Motor neuron (in vitro differentiated cells): ENCODE measurements at regions not wholly inside any gene's neighbourhood (a gene's known extent, or its start where the extent isn't known, plus 50 kb on each side); places are given as distances from the start of the nearest gene placed in this dataset.
A peak's percentile ranks its signal among the peaks of the same experiment; 100 is the strongest.

Experiments used
- ATAC-seq, 8 experiments: fragments of 200-7000 bp; cut with Tn5 transposase; replicated peaks in 6 of 8; 2 replicates each; pipeline ENCODE4 v1.8.0; 2021; ENCODE audit warnings: mild to moderate bottlenecking in 8 of 8, moderate library complexity in 8 of 8
- H3K27ac ChIP-seq, 2 donors: fragments of 250-450 bp; sonication (Bioruptor Pico); 2 replicates each; pipeline ENCODE4 v1.9.0; 2021; ENCODE audit warnings: antibody characterized with exemption in 2 of 2, mild to moderate bottlenecking in 2 of 2, moderate library complexity in 1 of 2
- H3K4me1 ChIP-seq, 2 donors: fragments of 250-450 bp; sonication (Bioruptor Pico); replicated peaks in 1 of 2; 2 replicates each; pipeline ENCODE4 v1.6.1; 2021; ENCODE audit warnings: antibody characterized with exemption in 2 of 2, mild to moderate bottlenecking in 2 of 2, moderate library complexity in 1 of 2
- H3K4me3 ChIP-seq, 5 donors: fragments of 250-450 bp; sonication (Bioruptor Pico); 2 replicates each; pipeline ENCODE4 v1.9.0; 2021; ENCODE audit warnings: antibody characterized with exemption in 5 of 5, mild to moderate bottlenecking in 5 of 5, moderate library complexity in 4 of 5
- WGBS, 10 experiments: fragments of 450-650 bp; shearing (Covaris generic); methylation state at CpG; one replicate each; pipeline ENCODE4 v1.0.0; 2022; 5-methylcytosine and 5-hydroxymethylcytosine counted together
- in situ Hi-C, 9 experiments: fragments of 400-800 bp; cut with MboI; loops; one replicate each; pipeline ENCODE4 v1.15.0; 2021; ENCODE audit warnings: low sequenced_read_pairs in 9 of 9, low pct_unique_long_range_greater_than_20kb in 2 of 9; ENCODE audit not compliant: unreplicated experiment in 9 of 9

DNA sequence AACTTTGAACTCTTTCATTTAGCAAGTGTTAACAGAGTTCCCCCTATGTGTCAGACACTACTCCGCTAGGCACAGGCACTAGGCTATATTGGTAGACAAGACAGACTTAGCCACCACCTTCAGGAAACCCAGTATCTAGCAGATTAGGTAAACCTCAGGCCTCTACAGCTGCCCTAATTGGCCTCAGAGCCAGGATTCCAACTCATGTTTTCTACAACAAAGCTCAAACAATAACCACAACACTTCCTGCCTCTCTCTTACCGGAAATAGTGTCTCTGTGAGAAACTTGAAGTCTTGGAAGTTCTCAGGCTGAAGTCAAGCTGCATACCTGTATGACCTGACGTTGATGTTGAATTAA, 116.6 kb upstream of the SLC44A1 start:
- H3K27ac ChIP-seq, result no peak overlapping the region
- H3K4me1 ChIP-seq, result no peaks in the 10 kb centered on the region
- 70 to 100% (median 88%) methylated on average over 1 to 3 of the region's 3 CpGs; no CpG with 5 or more reads in 1 of the 10 experiments for WGBS, 10 experiments
- no peak overlapping the region for H3K4me3 ChIP-seq
- in situ Hi-C loops, result loop anchor here in 2 of 9 experiments (25.0 kb wide), 2 partner anchors 141 to 216 kb away; no protein-coding TSS in a partner anchor
- peak in 1 of 8 experiments; percentile 79 for ATAC-seq

- H3K4me3 ChIP-seq, result no peak overlapping the region
- 74 to 100% (median 94%) methylated on average over 1 to 4 of the region's 5 CpGs; no CpG with 5 or more reads in 3 of the 10 experiments for WGBS, 10 experiments
- no peak overlapping the region for H3K27ac ChIP-seq
- ATAC-seq, result no peak
- in situ Hi-C loops, result loop anchor here in 2 of 9 experiments (25.0 kb wide), 2 partner anchors 142 to 217 kb away; no protein-coding TSS in a partner anchor
- no peaks in the 10 kb centered on the region for H3K4me1 ChIP-seq
These were observed 115.4 kb upstream of the SLC44A1 start for GRCh38 chr9:105128908-105129600.

DNA sequence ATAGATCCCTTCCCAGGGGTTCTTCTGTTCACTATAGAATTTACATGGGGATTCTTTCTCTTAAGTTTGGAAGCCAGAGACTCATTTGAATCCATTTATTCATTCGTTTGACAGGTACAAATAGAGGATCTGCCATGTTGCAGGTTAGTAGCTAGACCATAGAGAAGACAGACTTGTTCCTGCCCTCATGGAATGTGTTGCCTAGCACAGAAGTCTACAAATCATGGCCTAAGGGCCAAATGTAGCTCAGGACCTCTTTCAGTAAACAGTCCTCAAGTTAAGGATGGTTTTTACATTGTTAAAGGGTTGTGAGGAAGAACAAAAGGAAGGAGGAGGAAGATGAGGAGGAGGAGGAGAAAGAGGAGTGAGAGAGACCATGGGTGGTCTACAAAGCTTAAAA, 114.7 kb upstream of the SLC44A1 start:
- H3K4me1 ChIP-seq, result no peaks in the 10 kb centered on the region
- 40 to 100% (median 78%) methylated on average over 1 of the region's 1 CpG; no CpG with 5 or more reads in 2 of the 10 experiments for WGBS, 10 experiments
- in situ Hi-C loops, result loop anchor here in 2 of 9 experiments (25.0 kb wide), 2 partner anchors 142 to 217 kb away; no protein-coding TSS in a partner anchor
- no peak overlapping the region for H3K4me3 ChIP-seq
- H3K27ac ChIP-seq, result no peak overlapping the region
- ATAC-seq, result no peak

DNA sequence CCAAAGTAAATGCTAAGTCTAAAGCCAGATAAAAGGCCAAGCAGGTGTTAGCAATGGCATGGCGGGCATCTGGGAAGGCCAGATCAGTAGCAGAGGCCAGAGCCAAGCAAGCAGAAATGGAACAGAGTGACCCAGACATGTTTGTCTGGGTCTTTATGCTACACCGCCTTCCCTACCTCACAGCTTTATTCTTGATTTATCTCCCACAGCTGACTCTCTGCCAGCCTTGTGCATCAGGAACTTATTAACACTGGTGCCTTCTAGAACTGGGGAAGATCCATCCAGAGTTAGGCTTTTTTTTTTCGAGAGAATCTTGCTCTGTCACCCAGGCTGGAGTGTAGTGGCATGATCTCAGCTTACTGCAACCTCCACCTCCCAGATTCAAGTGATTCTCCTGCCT, 112.5 kb upstream of the SLC44A1 start:
- Histone ChIP-seq H3K4me1 (no peaks in the 10 kb centered on the region), H3K4me3 (no peak overlapping the region), H3K27ac (no peak overlapping the region)
- ATAC-seq, result peak in 3 of 8 experiments; percentile 6 to 23 (median 16)
- WGBS, 10 experiments, result 40 to 100% (median 78%) methylated on average over 1 to 3 of the region's 3 CpGs; no CpG with 5 or more reads in 2 of the 10 experiments
- in situ Hi-C loops, result loop anchor here in 2 of 9 experiments (25.0 kb wide), 2 partner anchors 145 to 220 kb away; no protein-coding TSS in a partner anchor

GRCh38 chr9:105132606-105133005, 111.8 kb upstream of the SLC44A1 start:
- ATAC-seq, result peak in 4 of 8 experiments; percentile 46 to 92 (median 74)
- no peaks in the 10 kb centered on the region for H3K4me1 ChIP-seq
- in situ Hi-C loops, result loop anchor here in 2 of 9 experiments (25.0 kb wide), 2 partner anchors 145 to 220 kb away; no protein-coding TSS in a partner anchor
- no peak overlapping the region for H3K27ac ChIP-seq
- H3K4me3 ChIP-seq, result no peak overlapping the region
- WGBS, 10 experiments, result 0 to 100% (median 40%) methylated on average over 1 to 2 of the region's 2 CpGs; no CpG with 5 or more reads in 4 of the 10 experiments

GRCh38 chr9:105138306-105138801, 106.1 kb upstream of the SLC44A1 start:
- 40 to 80% (median 69%) methylated on average over 1 to 5 of the region's 5 CpGs; no CpG with 5 or more reads in 4 of the 10 experiments for whole genome bisulfite sequencing, 10 experiments
- in situ Hi-C loops, result loop anchor here in 2 of 9 experiments (25.0 kb wide), 2 partner anchors 151 to 226 kb away; no protein-coding TSS in a partner anchor
- H3K4me1 ChIP-seq, result peaks cover 11 to 27% of the 10 kb centered on the region in 2 donors
- H3K4me3 ChIP-seq, result no peak overlapping the region
- H3K27ac ChIP-seq, result no peak overlapping the region
- peak; percentile 42 to 92 (median 73) for ATAC-seq

DNA sequence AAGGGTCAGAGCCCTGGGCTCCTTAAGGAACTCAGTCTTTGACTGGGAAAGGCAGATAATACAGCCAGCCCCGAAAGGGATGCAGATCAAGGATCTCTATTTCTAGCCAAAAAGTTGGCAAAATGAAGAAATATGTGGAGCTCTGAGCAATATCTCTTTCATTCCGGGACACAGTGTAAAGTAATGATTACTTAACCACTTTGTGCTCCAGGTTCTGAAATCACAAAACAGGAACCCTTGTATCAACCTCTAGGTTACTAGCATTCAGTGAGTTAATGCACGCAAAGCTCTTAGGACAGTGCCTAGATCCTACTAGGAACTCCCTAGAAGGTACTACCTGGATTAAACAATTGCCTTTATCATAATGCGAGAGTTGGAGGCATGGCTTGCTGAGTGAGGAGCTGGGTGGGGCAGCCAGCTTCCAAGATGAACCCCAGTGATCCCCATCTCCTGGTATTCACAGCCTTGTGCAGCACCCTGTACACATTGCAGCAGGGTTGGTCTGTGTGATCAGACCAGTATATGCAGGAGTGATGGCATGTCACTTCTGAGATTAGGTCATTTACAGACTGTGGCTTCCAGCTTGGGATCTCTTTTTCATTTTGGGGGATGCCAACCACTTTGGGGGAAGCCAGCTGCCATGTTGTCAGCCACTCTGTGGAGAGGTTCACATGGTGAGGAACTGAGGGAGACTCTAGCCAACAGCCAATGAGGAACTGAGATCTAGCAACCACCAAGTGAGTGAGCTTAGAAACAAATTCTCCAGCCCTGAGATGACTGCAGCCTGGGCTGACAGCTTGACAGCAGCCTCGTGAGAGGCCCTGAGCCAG, 103.1 kb upstream of the SLC44A1 start:
- 25 to 93% (median 83%) methylated on average over 1 to 4 of the region's 5 CpGs; no CpG with 5 or more reads in 1 of the 10 experiments for WGBS, 10 experiments

DNA sequence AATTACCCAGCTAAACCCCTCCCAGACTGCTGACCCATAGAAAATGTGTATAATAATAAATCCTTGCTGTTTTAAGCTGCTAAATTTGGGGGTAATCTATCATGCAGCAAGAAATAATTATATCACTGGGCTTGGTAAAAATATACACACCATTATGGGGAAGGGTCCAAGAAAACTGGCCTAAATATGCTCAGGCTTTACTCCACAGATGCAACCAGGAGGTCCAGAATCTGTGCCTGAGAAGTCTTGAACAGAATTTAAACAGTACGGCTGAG, 102.5 kb upstream of the SLC44A1 start:
- Histone ChIP-seq H3K27ac (no peak overlapping the region), H3K4me1 (peaks cover 11 to 27% of the 10 kb centered on the region in 2 donors), H3K4me3 (no peak overlapping the region)
- WGBS, 10 experiments, result 80 to 100% (median 100%) methylated on average over 1 of the region's 1 CpG; no CpG with 5 or more reads in 6 of the 10 experiments
- peak in 3 of 8 experiments; percentile 12 to 25 (median 23) for ATAC-seq
- in situ Hi-C loops, result loop anchor here in 2 of 9 experiments (25.0 kb wide), 2 partner anchors 155 to 230 kb away; no protein-coding TSS in a partner anchor

More for the DNA sequence above, 103.1 kb upstream of the SLC44A1 start:
- H3K4me1 ChIP-seq, result peaks cover 11 to 27% of the 10 kb centered on the region in 2 donors
- no peak overlapping the region for H3K4me3 ChIP-seq
- peak in 7 of 8 experiments; percentile 18 to 82 (median 75) for ATAC-seq
- in situ Hi-C loops, result loop anchor here in 2 of 9 experiments (25.0 kb wide), 2 partner anchors 154 to 229 kb away; no protein-coding TSS in a partner anchor
- no peak overlapping the region for H3K27ac ChIP-seq

GRCh38 chr9:105142406-105143135, 101.9 kb upstream of the SLC44A1 start:
- in situ Hi-C loops, result loop anchor here in 2 of 9 experiments (25.0 kb wide), 2 partner anchors 155 to 230 kb away; no protein-coding TSS in a partner anchor
- Histone ChIP-seq H3K4me3 (no peak overlapping the region), H3K27ac (no peak overlapping the region), H3K4me1 (peaks cover 11 to 27% of the 10 kb centered on the region in 2 donors)
- ATAC-seq, result no peak
- WGBS, 10 experiments, result 53 to 92% (median 79%) methylated on average over 3 to 8 of the region's 8 CpGs

- ATAC-seq, result no peak
- H3K4me1 ChIP-seq, result peaks cover 11 to 26% of the 10 kb centered on the region in 2 donors
- 87 to 100% (median 90%) methylated on average over 1 to 6 of the region's 6 CpGs; no CpG with 5 or more reads in 6 of the 10 experiments for WGBS, 10 experiments
- no peak overlapping the region for H3K27ac ChIP-seq
- H3K4me3 ChIP-seq, result no peak overlapping the region
- in situ Hi-C loops, result loop anchor here in 2 of 9 experiments (25.0 kb wide), 2 partner anchors 156 to 231 kb away; no protein-coding TSS in a partner anchor
These were observed 101.4 kb upstream of the SLC44A1 start for GRCh38 chr9:105143136-105143430.

- WGBS, 10 experiments, result 29 to 100% (median 83%) methylated on average over 1 of the region's 1 CpG; no CpG with 5 or more reads in 5 of the 10 experiments
These were observed 100.4 kb upstream of the SLC44A1 start for GRCh38 chr9:105144076-105144475.

GRCh38 chr9:105144841-105145240, 99.6 kb upstream of the SLC44A1 start:
- Histone ChIP-seq H3K4me3 (no peak overlapping the region), H3K27ac (no peak overlapping the region), H3K4me1 (peaks cover 8 to 13% of the 10 kb centered on the region in 2 donors)
- ATAC-seq, result no peak
- in situ Hi-C loops, result loop anchor here in 2 of 9 experiments (25.0 kb wide), 2 partner anchors 158 to 233 kb away; no protein-coding TSS in a partner anchor
- WGBS, 10 experiments, result 57 to 100% (median 67%) methylated on average over 1 to 2 of the region's 2 CpGs; no CpG with 5 or more reads in 4 of the 10 experiments

More at GRCh38 chr9:105144076-105144475, 100.4 kb upstream of the SLC44A1 start:
- Histone ChIP-seq H3K4me3 (no peak overlapping the region), H3K27ac (no peak overlapping the region), H3K4me1 (peaks cover 11 to 17% of the 10 kb centered on the region in 2 donors)
- in situ Hi-C loops, result loop anchor here in 2 of 9 experiments (25.0 kb wide), 2 partner anchors 157 to 232 kb away; no protein-coding TSS in a partner anchor
- ATAC-seq, result no peak
